H9 (cell line): ENCODE measurements at regions not wholly inside any gene's neighbourhood (a gene's known extent, or its start where the extent isn't known, plus 50 kb on each side); places are given as distances from the start of the nearest gene placed in this dataset.
A peak's percentile ranks its signal among the peaks of the same experiment; 100 is the strongest.

ENCODE experiments used
- DNase-seq: peaks from one replicate; pipeline ENCODE4 v3.0.0-alpha.2; 2017
- H2AFZ ChIP-seq: one replicate; pipeline ENCODE4 v1.6.1; 2013; ENCODE audit warnings: mild to moderate bottlenecking, low read length, control low read depth, moderate library complexity
- H2AK5ac ChIP-seq: 2 replicates; pipeline ENCODE4 v1.6.1; 2013; ENCODE audit warnings: low read length, control low read depth, mixed read lengths; ENCODE audit not compliant: insufficient read length
- H2BK120ac ChIP-seq: one replicate; pipeline ENCODE4 v1.6.1; 2013; ENCODE audit warnings: low read depth, mild to moderate bottlenecking, low read length, control low read depth, inconsistent platforms; ENCODE audit not compliant: poor library complexity, severe bottlenecking
- H2BK12ac ChIP-seq: 2 replicates; pipeline ENCODE4 v1.6.1; 2013; ENCODE audit warnings: low read length, control low read depth, mixed read lengths, low read depth; ENCODE audit not compliant: insufficient read length
- H2BK15ac ChIP-seq: 2 replicates; pipeline ENCODE4 v1.6.1; 2013; ENCODE audit warnings: low read depth, low read length, control low read depth
- H2BK20ac ChIP-seq: one replicate; pipeline ENCODE4 v1.6.1; 2013; ENCODE audit warnings: low read depth, mild to moderate bottlenecking, low read length, control low read depth, inconsistent platforms; ENCODE audit not compliant: poor library complexity, severe bottlenecking
- H2BK5ac ChIP-seq: 2 replicates; pipeline ENCODE4 v1.6.1; 2013; ENCODE audit warnings: low read length, control low read depth, mixed read lengths; ENCODE audit not compliant: insufficient read length
- H3K14ac ChIP-seq: 2 replicates; pipeline ENCODE4 v1.6.1; 2013; ENCODE audit warnings: low read length, control low read depth; ENCODE audit not compliant: insufficient read depth
- H3K18ac ChIP-seq: 2 replicates; pipeline ENCODE4 v1.6.1; 2013; ENCODE audit warnings: low read depth, mild to moderate bottlenecking, mixed read lengths, low read length, control low read depth; ENCODE audit not compliant: insufficient read length
- H3K23ac ChIP-seq: 2 replicates; pipeline ENCODE4 v1.6.1; 2013; ENCODE audit warnings: low read length, control low read depth, mixed read lengths, low read depth; ENCODE audit not compliant: insufficient read length
- H3K23me2 ChIP-seq: 2 replicates; pipeline ENCODE4 v1.6.1; 2013; ENCODE audit warnings: low read depth, mild to moderate bottlenecking, mixed read lengths, low read length, control low read depth; ENCODE audit not compliant: insufficient read length, poor library complexity, severe bottlenecking
- H3K27ac ChIP-seq: 2 replicates; pipeline ENCODE4 v1.5.1; 2013; ENCODE audit warnings: low read length, control low read depth, mixed read lengths, low read depth; ENCODE audit not compliant: insufficient read length
- H3K27me3 ChIP-seq: 2 replicates; pipeline ENCODE4 v1.6.1; 2013; ENCODE audit warnings: low read length, control low read depth, inconsistent platforms; ENCODE audit not compliant: insufficient read depth
- H3K4ac ChIP-seq: 2 replicates; pipeline ENCODE4 v1.6.1; 2013; ENCODE audit warnings: low read depth, mild to moderate bottlenecking, control low read depth, inconsistent platforms, low read length, moderate library complexity
- H3K4me1 ChIP-seq: 2 replicates; pipeline ENCODE4 v1.6.1; 2013; ENCODE audit warnings: low read length, control low read depth, inconsistent platforms; ENCODE audit not compliant: insufficient read depth
- H3K4me2 ChIP-seq: 2 replicates; pipeline ENCODE4 v1.6.1; 2013; ENCODE audit warnings: low read length, control low read depth, mixed read lengths; ENCODE audit not compliant: insufficient read length, insufficient read depth
- H3K56ac ChIP-seq: 2 replicates; pipeline ENCODE4 v1.6.1; 2013; ENCODE audit warnings: low read depth, mild to moderate bottlenecking, mixed read lengths, low read length, control low read depth; ENCODE audit not compliant: insufficient read length
- H3K79me1 ChIP-seq: 2 replicates; pipeline ENCODE4 v1.6.1; 2013; ENCODE audit warnings: low read depth, mild to moderate bottlenecking, moderate library complexity, low read length, control low read depth, inconsistent platforms; ENCODE audit not compliant: insufficient read depth, poor library complexity, severe bottlenecking
- H3K79me2 ChIP-seq: 2 replicates; pipeline ENCODE4 v1.6.1; 2013; ENCODE audit warnings: low read length, control low read depth, inconsistent platforms; ENCODE audit not compliant: insufficient read depth
- H3K9ac ChIP-seq: 2 replicates; pipeline ENCODE4 v1.6.1; 2013; ENCODE audit warnings: low read length, control low read depth, mixed read lengths; ENCODE audit not compliant: insufficient read length; ENCODE audit errors: extremely low read depth
- H3K9me3 ChIP-seq: one replicate; pipeline ENCODE4 v1.6.1; 2013; ENCODE audit warnings: low read depth, low read length, inconsistent platforms; ENCODE audit not compliant: control insufficient read depth
- H3T11ph ChIP-seq: one replicate; pipeline ENCODE4 v1.6.1; 2013; ENCODE audit warnings: mild to moderate bottlenecking, low read length, control low read depth, inconsistent platforms
- H4K20me1 ChIP-seq: one replicate; pipeline ENCODE4 v1.6.1; 2013; ENCODE audit not compliant: control insufficient read depth, insufficient read length, insufficient read depth
- H4K5ac ChIP-seq: 2 replicates; pipeline ENCODE4 v1.6.1; 2013; ENCODE audit warnings: low read depth, mild to moderate bottlenecking, mixed read lengths, low read length, control low read depth; ENCODE audit not compliant: insufficient read length
- H4K8ac ChIP-seq: replicated peaks from 2 replicates; pipeline ENCODE4 v1.6.1; 2013; ENCODE audit warnings: low read length, control low read depth, mixed read lengths, low read depth; ENCODE audit not compliant: insufficient read length
- H4K91ac ChIP-seq: 2 replicates; pipeline ENCODE4 v1.6.1; 2013; ENCODE audit warnings: low read depth, mild to moderate bottlenecking, moderate library complexity, mixed read lengths, low read length, control low read depth; ENCODE audit not compliant: insufficient read length
- H3K27ac Mint-ChIP-seq, 3 experiments: 2 replicates in 2 of 3; 3 replicates in 1 of 3; pipeline ENCODE4 v1.8.0; 2020 to 2021; ENCODE audit warnings: mixed read lengths in 3 of 3, mild to moderate bottlenecking in 1 of 3, moderate library complexity in 1 of 3
- H3K27me3 Mint-ChIP-seq: 2 replicates; pipeline ENCODE4 v1.8.0; 2021; ENCODE audit warnings: low read depth, mild to moderate bottlenecking, moderate library complexity, mixed read lengths
- H3K36me3 Mint-ChIP-seq, 3 experiments: 2 replicates in 2 of 3; 3 replicates in 1 of 3; pipeline ENCODE4 v1.8.0; 2020 to 2021; ENCODE audit warnings: low read depth in 3 of 3, mixed read lengths in 3 of 3; ENCODE audit not compliant: insufficient read depth in 1 of 3
- H3K4me1 Mint-ChIP-seq, 2 experiments: 2 replicates each; pipeline ENCODE4 v1.8.0; 2020; ENCODE audit warnings: mixed read lengths in 2 of 2
- H3K4me3 Mint-ChIP-seq, 2 experiments: 2 replicates in 1 of 2; 3 replicates in 1 of 2; pipeline ENCODE4 v1.8.0; 2020 to 2021; ENCODE audit warnings: mild to moderate bottlenecking in 2 of 2, mixed read lengths in 2 of 2, moderate library complexity in 1 of 2
- H3K9me3 Mint-ChIP-seq, 2 experiments: 2 replicates in 1 of 2; 3 replicates in 1 of 2; pipeline ENCODE4 v1.8.0; 2020; ENCODE audit warnings: mild to moderate bottlenecking in 2 of 2, mixed read lengths in 2 of 2, moderate library complexity in 1 of 2
- CTCF ChIP-seq: fragments of 200-600 bp; sonication (generic); conservative IDR thresholded peaks from 3 replicates; pipeline ENCODE4 v1.8.0; 2021; ENCODE audit warnings: antibody characterized with exemption, mild to moderate bottlenecking
- WGBS: extraction: QIAGEN DNeasy Blood & Tissue Kit; methylation state at CpG from one replicate; pipeline ENCODE4 v1.1.7; 2013; ENCODE audit warnings: missing lambda C conversion rate, low lambda C conversion rate, mixed read lengths; ENCODE audit not compliant: insufficient read length; ENCODE audit errors: extremely low coverage; 5-methylcytosine and 5-hydroxymethylcytosine counted together

GRCh38 chr9:23621188-23621587 is 204.9 kb downstream of the ELAVL2 start:
- Mint-ChIP-seq H3K4me1 (peaks cover 16 to 19% of the 10 kb centered on the region in 2 experiments), H3K9me3 (no peaks in the 10 kb centered on the region), H3K27me3 (no peaks in the 10 kb centered on the region), H3K4me3 (no peak overlapping the region), H3K27ac (peak overlapping the region in 1 of 3 experiments; percentile 45; a peak in 1 of 7 replicates), H3K36me3 (peaks cover 9 to 21% (median 13%) of the 10 kb centered on the region in 3 experiments; a peak in 6 of 7 replicates)
- no peak overlapping the region for H3K27ac ChIP-seq
- H3K23me2 ChIP-seq = no peaks in the 10 kb centered on the region
- H3K4me2 ChIP-seq = no peak overlapping the region
- no peak overlapping the region for H3K18ac ChIP-seq
- no peak overlapping the region for H4K8ac ChIP-seq
- TF ChIP-seq CTCF = no peak
- H3K56ac ChIP-seq = no peak overlapping the region
- H3K14ac ChIP-seq = no peak overlapping the region
- H3K4me1 ChIP-seq = peaks cover 4% of the 10 kb centered on the region; the same call in 1 of the 2 replicates
- DNase-seq = no peak
- H2BK15ac ChIP-seq = no peak overlapping the region
- no peak overlapping the region for H2BK5ac ChIP-seq
- H3K27me3 ChIP-seq = no peaks in the 10 kb centered on the region
- no peaks in the 10 kb centered on the region for H3K79me1 ChIP-seq
- no peaks in the 10 kb centered on the region for H4K20me1 ChIP-seq
- no peak overlapping the region for H2BK12ac ChIP-seq
- H3K23ac ChIP-seq = no peak overlapping the region
- no CpG with 5 or more reads among the region's 2 CpGs for WGBS
- H3T11ph ChIP-seq = no peak overlapping the region
- no peak overlapping the region for H2AFZ ChIP-seq
- no peak overlapping the region for H4K91ac ChIP-seq
- no peak overlapping the region for H2BK120ac ChIP-seq
- H2BK20ac ChIP-seq = no peak overlapping the region
- no peak overlapping the region for H3K9ac ChIP-seq
- no peaks in the 10 kb centered on the region for H3K9me3 ChIP-seq
- no peak overlapping the region for H2AK5ac ChIP-seq
- H4K5ac ChIP-seq = no peak overlapping the region
- no peaks in the 10 kb centered on the region for H3K79me2 ChIP-seq
- no peak overlapping the region for H3K4ac ChIP-seq
